ENCODE measurements at regions not wholly inside any gene's neighbourhood (a gene's known extent, or its start where the extent isn't known, plus 50 kb on each side); places are given as distances from the start of the nearest gene placed in this dataset.

DNA sequence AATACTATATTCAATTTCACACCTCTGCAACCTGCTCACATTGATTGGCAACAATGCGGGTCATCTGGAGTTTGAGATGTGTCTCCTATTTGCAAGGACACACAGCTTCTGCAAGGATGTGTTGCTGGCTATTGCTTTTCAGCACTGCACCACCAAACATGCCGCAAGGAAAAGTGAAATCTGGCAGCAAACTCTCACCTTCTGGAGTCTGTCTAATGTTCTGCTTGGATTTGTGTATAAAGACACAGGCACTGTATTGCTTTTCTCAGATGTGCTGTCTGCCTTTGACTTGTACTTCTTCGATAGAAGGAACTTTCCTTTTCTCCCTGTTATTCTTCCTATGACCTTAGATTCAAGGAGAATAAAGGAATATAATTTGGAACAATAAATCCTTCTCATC lies 138.6 kb upstream of the EPHA4 start:
- H3K9me3 Mint-ChIP-seq: peaks cover 0 to 3% (median 2%) of the 10 kb centered on the region in 7 donors
- WGBS (ENCODE audit: insufficient coverage): 80% methylated on average over 1 of the region's 3 CpGs
- intact Hi-C loops (cut with micrococcal nuclease): no loop called here

GRCh38 chr2:221708902-221709301 lies 136.8 kb upstream of the EPHA4 start:
- WGBS (ENCODE audit: insufficient coverage): 88% methylated on average over 1 of the region's 1 CpG
- Histone ChIP-seq H4K20me1 (ENCODE audit: insufficient read depth, low read length) (no peaks in the 10 kb centered on the region), H3K4me1 (ENCODE audit: control insufficient read depth in 1 of 2, insufficient read depth in 2 of 2, low read length in 2 of 2) (no peaks in the 10 kb centered on the region), H3K9ac (ENCODE audit: insufficient read depth, low read length, poor library complexity, severe bottlenecking) (no peak overlapping the region), H3K36me3 (replicated peaks in 1 of 2; ENCODE audit: control insufficient read depth in 1 of 2, insufficient read depth in 2 of 2, low read length in 2 of 2) (no peaks in the 10 kb centered on the region), H2AFZ (ENCODE audit: insufficient read depth, low read depth, low read length, poor library complexity, severe bottlenecking) (no peak overlapping the region), H3K4me3 (replicated peaks in 1 of 3; ENCODE audit: low read depth in 2 of 3, low read length in 3 of 3) (no peak overlapping the region), H3K79me2 (ENCODE audit: insufficient read depth, low read length) (no peaks in the 10 kb centered on the region), H3K27ac (ENCODE audit: low read depth in 1 of 2, low read length in 2 of 2) (no peak overlapping the region), H3K9me3 (replicated peaks in 1 of 2; ENCODE audit: control insufficient read depth in 1 of 2, insufficient read depth in 1 of 2, low read length in 2 of 2) (no peaks in the 10 kb centered on the region), H3K4me2 (replicated peaks; ENCODE audit: extremely low read depth, low read length, poor library complexity, severe bottlenecking) (no peak overlapping the region), H3K27me3 (ENCODE audit: control insufficient read depth in 2 of 2, insufficient read depth in 2 of 2, low read length in 2 of 2) (no peaks in the 10 kb centered on the region)
- Mint-ChIP-seq H3K4me1 (no peaks in the 10 kb centered on the region), H3K36me3 (no peaks in the 10 kb centered on the region), H3K27me3 (ENCODE audit: low read depth in 3 of 3) (peaks cover 0 to 1% (median 0%) of the 10 kb centered on the region in 3 donors), H3K9me3 (peaks cover 0 to 7% (median 2%) of the 10 kb centered on the region in 7 donors), H3K4me3 (no peak overlapping the region), H3K27ac (no peak overlapping the region)
- intact Hi-C loops (cut with micrococcal nuclease): no loop called here
- TF ChIP-seq, protein P1, sequence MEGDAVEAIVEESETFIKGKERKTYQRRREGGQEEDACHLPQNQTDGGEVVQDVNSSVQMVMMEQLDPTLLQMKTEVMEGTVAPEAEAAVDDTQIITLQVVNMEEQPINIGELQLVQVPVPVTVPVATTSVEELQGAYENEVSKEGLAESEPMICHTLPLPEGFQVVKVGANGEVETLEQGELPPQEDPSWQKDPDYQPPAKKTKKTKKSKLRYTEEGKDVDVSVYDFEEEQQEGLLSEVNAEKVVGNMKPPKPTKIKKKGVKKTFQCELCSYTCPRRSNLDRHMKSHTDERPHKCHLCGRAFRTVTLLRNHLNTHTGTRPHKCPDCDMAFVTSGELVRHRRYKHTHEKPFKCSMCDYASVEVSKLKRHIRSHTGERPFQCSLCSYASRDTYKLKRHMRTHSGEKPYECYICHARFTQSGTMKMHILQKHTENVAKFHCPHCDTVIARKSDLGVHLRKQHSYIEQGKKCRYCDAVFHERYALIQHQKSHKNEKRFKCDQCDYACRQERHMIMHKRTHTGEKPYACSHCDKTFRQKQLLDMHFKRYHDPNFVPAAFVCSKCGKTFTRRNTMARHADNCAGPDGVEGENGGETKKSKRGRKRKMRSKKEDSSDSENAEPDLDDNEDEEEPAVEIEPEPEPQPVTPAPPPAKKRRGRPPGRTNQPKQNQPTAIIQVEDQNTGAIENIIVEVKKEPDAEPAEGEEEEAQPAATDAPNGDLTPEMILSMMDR (IDR thresholded peaks at IDR 0.05): no peak
- no peak for DNase-seq

More for the DNA sequence above, 138.6 kb upstream of the EPHA4 start:
- H3K4me2 ChIP-seq (replicated peaks; ENCODE audit: extremely low read depth, low read length, poor library complexity, severe bottlenecking): no peak overlapping the region
- H3K9ac ChIP-seq (ENCODE audit: insufficient read depth, low read length, poor library complexity, severe bottlenecking): no peak overlapping the region
- H3K27ac Mint-ChIP-seq: no peak overlapping the region
- no peak overlapping the region for H3K27ac ChIP-seq (ENCODE audit: low read depth in 1 of 2, low read length in 2 of 2)
- peaks cover 0 to 1% (median 0%) of the 10 kb centered on the region in 3 donors for H3K27me3 Mint-ChIP-seq (ENCODE audit: low read depth in 3 of 3)
- H3K9me3 ChIP-seq (replicated peaks in 1 of 2; ENCODE audit: control insufficient read depth in 1 of 2, insufficient read depth in 1 of 2, low read length in 2 of 2): no peaks in the 10 kb centered on the region
- H3K4me3 ChIP-seq (replicated peaks in 1 of 3; ENCODE audit: low read depth in 2 of 3, low read length in 3 of 3): no peak overlapping the region
- no peaks in the 10 kb centered on the region for H3K27me3 ChIP-seq (ENCODE audit: control insufficient read depth in 2 of 2, insufficient read depth in 2 of 2, low read length in 2 of 2)
- no peak for DNase-seq
- H3K36me3 ChIP-seq (replicated peaks in 1 of 2; ENCODE audit: control insufficient read depth in 1 of 2, insufficient read depth in 2 of 2, low read length in 2 of 2): no peaks in the 10 kb centered on the region
- H3K79me2 ChIP-seq (ENCODE audit: insufficient read depth, low read length): no peaks in the 10 kb centered on the region
- TF ChIP-seq, protein P1 (IDR thresholded peaks at IDR 0.05): no peak
- H2AFZ ChIP-seq (ENCODE audit: insufficient read depth, low read depth, low read length, poor library complexity, severe bottlenecking): no peak overlapping the region
- H3K36me3 Mint-ChIP-seq: no peaks in the 10 kb centered on the region
- no peaks in the 10 kb centered on the region for H3K4me1 ChIP-seq (ENCODE audit: control insufficient read depth in 1 of 2, insufficient read depth in 2 of 2, low read length in 2 of 2)
- no peaks in the 10 kb centered on the region for H3K4me1 Mint-ChIP-seq
- no peaks in the 10 kb centered on the region for H4K20me1 ChIP-seq (ENCODE audit: insufficient read depth, low read length)
- no peak overlapping the region for H3K4me3 Mint-ChIP-seq

All from CD14-positive monocyte (primary cell).